Endodermal cell (in vitro differentiated cells): ENCODE measurements at regions not wholly inside any gene's neighbourhood (a gene's known extent, or its start where the extent isn't known, plus 50 kb on each side); places are given as distances from the start of the nearest gene placed in this dataset.

ENCODE experiments used
- DNase-seq: peaks from one replicate; pipeline ENCODE4 v3.0.0-alpha.2; 2017
- H3K27ac ChIP-seq: 2 replicates; pipeline ENCODE4 v1.5.1; 2013; ENCODE audit warnings: mild to moderate bottlenecking, low read depth, low read length, moderate library complexity
- H3K27me3 ChIP-seq: 2 replicates; pipeline ENCODE4 v1.6.1; 2013; ENCODE audit warnings: mild to moderate bottlenecking, low read length, moderate library complexity; ENCODE audit not compliant: insufficient read depth, control insufficient read depth, poor library complexity, severe bottlenecking
- H3K36me3 ChIP-seq: 2 replicates; pipeline ENCODE4 v1.7.0; 2013; ENCODE audit warnings: mild to moderate bottlenecking, low read length, moderate library complexity; ENCODE audit not compliant: control insufficient read depth, insufficient read depth
- H3K4me1 ChIP-seq: one replicate; pipeline ENCODE4 v1.7.0; 2013; ENCODE audit warnings: low read length; ENCODE audit not compliant: control insufficient read depth, insufficient read depth
- H3K4me3 ChIP-seq: 2 replicates; pipeline ENCODE4 v1.5.1; 2013; ENCODE audit warnings: mild to moderate bottlenecking, low read length, moderate library complexity
- H3K9ac ChIP-seq: 2 replicates; pipeline ENCODE4 v1.6.1; 2013; ENCODE audit warnings: mild to moderate bottlenecking, low read length, moderate library complexity; ENCODE audit not compliant: poor library complexity, severe bottlenecking; ENCODE audit errors: extremely low read depth
- H3K9me3 ChIP-seq: 2 replicates; pipeline ENCODE4 v1.6.1; 2013; ENCODE audit warnings: mild to moderate bottlenecking, low read length, moderate library complexity; ENCODE audit not compliant: control insufficient read depth
- H3K27ac Mint-ChIP-seq: 2 replicates; pipeline ENCODE4 v1.8.0; 2020; ENCODE audit warnings: mixed read lengths
- H3K27me3 Mint-ChIP-seq: 2 replicates; pipeline ENCODE4 v1.8.0; 2021; ENCODE audit warnings: mild to moderate bottlenecking, mixed read lengths; ENCODE audit not compliant: insufficient read depth
- H3K36me3 Mint-ChIP-seq: 2 replicates; pipeline ENCODE4 v1.8.0; 2020; ENCODE audit warnings: low read depth, mixed read lengths
- H3K4me1 Mint-ChIP-seq: 2 replicates; pipeline ENCODE4 v1.8.0; 2020; ENCODE audit warnings: mixed read lengths
- H3K4me3 Mint-ChIP-seq: 2 replicates; pipeline ENCODE4 v1.8.0; 2020; ENCODE audit warnings: mild to moderate bottlenecking, moderate library complexity, mixed read lengths
- H3K9me3 Mint-ChIP-seq: 2 replicates; pipeline ENCODE4 v1.8.0; 2020; ENCODE audit warnings: mild to moderate bottlenecking, mixed read lengths
- CTCF ChIP-seq: fragments of 200-600 bp; sonication (generic); conservative IDR thresholded peaks from 2 replicates; pipeline ENCODE4 v1.5.0; 2021; ENCODE audit warnings: antibody characterized with exemption, mild to moderate bottlenecking
- WGBS, 2 experiments: methylation state at CpG; one replicate each; pipeline versions ENCODE4 v1.1.5 to v1.1.7; 2013; ENCODE audit warnings: missing lambda C conversion rate in 2 of 2, mixed read lengths in 1 of 2; ENCODE audit not compliant: insufficient coverage in 1 of 2, insufficient read length in 1 of 2; 5-methylcytosine and 5-hydroxymethylcytosine counted together

DNA sequence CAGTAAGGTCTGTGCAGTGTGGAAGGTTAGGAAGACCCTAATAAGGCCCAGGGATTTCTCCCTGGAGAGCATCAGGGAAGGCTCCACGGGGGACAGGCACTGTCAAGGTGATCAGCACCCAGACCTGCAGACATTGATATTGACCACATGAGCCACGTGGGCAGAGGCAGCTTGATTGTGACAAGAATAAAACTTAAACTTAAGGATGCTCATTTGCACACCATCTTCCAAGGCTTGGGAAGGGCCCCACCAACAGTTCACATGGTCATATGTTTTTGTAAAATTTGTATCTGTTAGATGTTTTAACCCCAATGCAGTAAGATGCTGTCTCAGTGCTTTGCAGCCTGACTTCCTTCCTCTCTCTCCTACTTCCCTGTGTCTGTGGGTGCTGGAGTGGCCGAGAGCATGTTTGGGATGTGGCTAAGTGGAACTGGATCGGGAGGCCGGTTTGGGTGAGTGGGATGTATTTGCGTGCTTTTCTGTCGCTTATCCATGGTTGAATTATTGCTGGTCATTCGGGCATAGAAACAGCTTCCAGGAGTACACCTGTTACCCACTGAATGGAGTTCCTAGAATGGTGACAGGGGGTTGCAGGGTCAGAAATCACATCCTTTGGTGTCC, 49.8 kb upstream of the OLIG2 start:
- no peak for TF ChIP-seq CTCF
- H3K9ac ChIP-seq: no peak overlapping the region
- H3K4me1 ChIP-seq: no peaks in the 10 kb centered on the region
- H3K9me3 ChIP-seq: no peaks in the 10 kb centered on the region
- H3K27ac Mint-ChIP-seq: no peak overlapping the region
- H3K27me3 ChIP-seq: no peaks in the 10 kb centered on the region
- no peak for DNase-seq
- H3K9me3 Mint-ChIP-seq: no peaks in the 10 kb centered on the region
- H3K4me1 Mint-ChIP-seq: no peaks in the 10 kb centered on the region
- H3K4me3 Mint-ChIP-seq: no peak overlapping the region
- no peak overlapping the region for H3K4me3 ChIP-seq
- no peaks in the 10 kb centered on the region for H3K36me3 ChIP-seq
- H3K27me3 Mint-ChIP-seq: peaks cover 2% of the 10 kb centered on the region
- WGBS, 2 experiments: 90 to 91% methylated on average over 6 to 8 of the region's 8 CpGs
- no peaks in the 10 kb centered on the region for H3K36me3 Mint-ChIP-seq
- H3K27ac ChIP-seq: no peak overlapping the region
